ENCODE measurements at regions not wholly inside any gene's neighbourhood (a gene's known extent, or its start where the extent isn't known, plus 50 kb on each side); places are given as distances from the start of the nearest gene placed in this dataset.
"Not testable (repeated sequence)": the region's sequence is repeated elsewhere in the genome, so short reads cannot be mapped to it uniquely, and the experiment has no call there.

GRCh38 chr1:198408716-198409115, 131.8 kb downstream of the ATP6V1G3 start:
- no peak for DNase-seq

DNA sequence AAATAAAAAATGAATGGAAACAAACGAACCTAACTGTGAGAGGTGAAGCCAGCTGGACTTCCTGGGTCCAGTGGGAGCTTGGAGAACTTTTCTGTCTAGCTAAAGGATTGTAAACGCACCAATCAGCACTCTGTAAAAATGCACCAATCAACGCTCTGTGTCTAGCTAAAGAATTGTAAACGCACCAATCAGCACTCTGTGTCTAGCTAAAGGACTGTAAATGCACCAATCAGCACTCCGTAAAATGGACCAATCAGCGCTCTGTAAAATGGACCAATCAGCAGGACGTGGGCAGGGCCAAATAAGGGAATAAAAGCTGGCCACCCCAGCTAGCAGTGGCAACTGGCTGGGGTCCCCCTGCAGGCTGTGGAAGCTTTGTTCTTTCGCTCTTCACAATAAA, 135.8 kb downstream of the ATP6V1G3 start:
- DNase-seq = not testable (repeated sequence)

GRCh38 chr1:198400063-198400462, 140.4 kb downstream of the ATP6V1G3 start:
- DNase-seq = no peak

- DNase-seq = no peak
Measured at GRCh38 chr1:198399452-198399851, 141.0 kb downstream of the ATP6V1G3 start.

DNA sequence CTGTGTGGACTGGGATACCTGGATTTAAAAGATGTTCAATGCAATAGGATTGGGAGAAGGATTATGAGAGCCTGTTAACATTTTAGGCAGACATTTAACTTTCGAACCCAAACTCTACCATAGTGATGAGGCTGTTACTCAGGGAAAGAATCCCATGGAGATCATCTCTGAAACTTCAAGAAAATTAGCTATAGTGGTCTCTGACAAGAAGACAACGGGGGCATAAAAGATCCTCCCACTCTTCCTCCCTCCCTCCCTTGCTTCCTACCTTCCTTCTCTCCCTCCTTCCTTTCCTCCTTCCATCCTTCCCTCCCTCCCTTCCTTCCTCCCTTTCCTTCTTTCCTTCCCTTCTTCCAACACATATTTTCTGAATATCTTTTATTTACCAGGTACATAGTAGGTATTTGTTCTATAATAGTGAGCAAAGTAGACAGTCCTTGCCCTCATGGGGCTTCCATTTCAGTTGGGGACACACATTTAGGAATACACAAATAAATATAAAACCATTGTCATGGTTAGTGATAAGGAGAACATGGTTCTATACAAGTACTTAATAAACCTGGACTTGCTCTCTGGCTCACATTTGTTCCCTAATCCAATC, 143.2 kb downstream of the ATP6V1G3 start:
- no peak for DNase-seq

DNA sequence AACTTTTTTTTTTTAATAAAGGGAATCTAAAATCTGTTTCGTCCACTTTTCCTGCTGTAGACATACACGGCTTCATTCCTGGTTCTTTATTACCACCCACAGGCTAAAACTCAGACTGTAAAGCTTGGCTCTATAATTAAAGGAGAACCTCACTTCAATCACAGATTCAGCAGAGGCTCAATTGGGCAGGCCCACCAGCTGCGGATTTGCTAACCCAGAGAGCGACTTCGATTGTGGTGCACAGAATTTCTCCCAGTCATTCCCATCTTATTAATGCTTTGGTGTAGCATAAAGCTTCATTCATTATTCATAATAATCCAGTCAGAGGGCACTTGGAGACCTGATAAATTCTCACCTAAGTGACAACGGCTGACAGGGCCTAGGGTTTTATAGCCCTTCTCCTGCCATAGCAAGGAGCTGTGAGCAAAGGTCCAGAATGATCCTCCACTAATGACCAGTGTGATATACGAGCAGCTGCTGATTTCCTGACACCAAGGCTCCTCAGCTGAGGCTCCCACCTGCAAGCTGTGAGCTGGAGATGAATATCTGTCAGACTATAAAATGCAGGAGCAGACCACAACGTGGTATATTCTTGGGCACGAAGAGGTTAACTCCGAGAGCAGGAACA, 149.0 kb downstream of the ATP6V1G3 start:
- DNase-seq = no peak

DNA sequence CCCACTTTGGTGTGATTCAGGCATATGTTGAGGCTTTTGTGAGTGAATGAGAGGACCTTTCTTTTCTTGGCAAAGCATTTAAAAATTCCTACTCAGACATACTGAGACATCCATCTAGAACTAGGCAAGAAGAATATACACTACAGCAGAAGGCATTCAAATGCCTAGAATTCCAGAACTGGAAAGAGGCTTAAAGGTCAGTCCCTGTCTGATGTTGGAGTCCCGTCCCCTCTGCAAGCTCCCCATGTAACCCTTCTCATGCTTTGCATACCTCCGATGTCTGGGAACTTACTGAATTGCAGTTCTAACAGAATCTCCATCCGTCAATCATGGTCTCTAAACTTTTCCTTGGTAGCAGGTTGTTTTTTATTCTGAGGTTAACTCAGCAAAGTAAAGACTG, 152.9 kb downstream of the ATP6V1G3 start:
- no peak for DNase-seq

- no peak for DNase-seq
Measured at GRCh38 chr1:198380275-198380674, 160.2 kb downstream of the ATP6V1G3 start.

DNA sequence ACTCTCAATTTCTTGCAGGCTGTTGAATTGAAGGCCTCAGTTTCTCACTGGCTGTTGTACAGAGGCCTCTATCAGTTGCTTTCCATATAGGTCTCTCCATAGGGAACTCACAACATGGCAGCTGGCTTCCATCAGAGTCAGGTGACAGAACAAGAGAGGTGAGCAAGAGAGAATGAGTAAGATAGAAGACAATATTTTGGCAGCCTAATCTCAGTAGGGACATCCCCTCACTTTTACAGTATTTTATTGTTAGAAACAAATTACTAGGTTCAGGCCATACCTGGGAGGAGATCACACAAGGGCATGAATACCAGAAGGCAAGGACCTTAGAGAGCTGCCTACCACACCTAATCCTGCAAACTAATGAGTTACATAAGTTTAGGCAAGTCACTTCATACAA, 162.8 kb downstream of the ATP6V1G3 start:
- DNase-seq = no peak

DNA sequence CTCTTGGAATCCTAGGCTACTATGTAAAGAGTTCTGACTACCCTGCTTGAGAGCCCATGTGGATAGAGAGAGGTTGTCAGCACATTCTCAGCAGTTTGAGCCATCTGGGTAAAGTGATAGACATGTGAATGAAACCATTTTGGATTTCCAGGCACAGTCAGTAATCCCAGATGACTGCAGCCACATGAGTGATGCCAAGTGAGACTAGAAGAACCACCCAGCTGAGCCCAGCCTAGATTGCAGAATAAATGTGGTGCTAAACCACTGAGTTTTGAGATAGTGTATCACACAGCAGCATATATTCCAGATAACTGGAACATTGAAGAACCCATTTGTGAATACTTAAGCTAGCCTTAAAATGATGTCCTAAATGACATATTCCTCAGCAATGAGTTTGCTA, 166.2 kb downstream of the ATP6V1G3 start:
- DNase-seq = no peak

DNA sequence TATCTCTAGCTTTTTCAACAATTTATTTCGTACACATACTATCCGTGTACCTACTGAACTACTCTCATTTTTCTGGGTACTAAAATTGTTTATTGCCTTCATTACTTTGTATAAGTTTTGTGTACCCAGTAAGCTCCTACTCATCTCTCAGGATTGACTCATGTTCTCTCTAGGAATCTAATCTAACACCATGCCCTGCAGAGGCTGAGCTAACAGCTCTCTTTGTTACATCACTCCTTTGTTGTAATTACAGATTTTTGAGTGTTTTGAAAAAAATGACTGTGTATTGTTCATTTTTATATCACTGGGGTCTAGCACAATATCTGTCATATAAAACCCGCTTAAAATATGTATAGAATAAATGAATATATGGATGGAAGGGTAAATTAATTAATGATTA, 167.1 kb downstream of the ATP6V1G3 start:
- no peak for DNase-seq
